ENCODE measurements at regions not wholly inside any gene's neighbourhood (a gene's known extent, or its start where the extent isn't known, plus 50 kb on each side); places are given as distances from the start of the nearest gene placed in this dataset.

GRCh38 chr1:193727850-193728249 is 541.4 kb upstream of the B3GALT2 start:
- no peak for TF ChIP-seq ZFX (IDR thresholded peaks at IDR 0.05; ENCODE audit: borderline replicate concordance)
- no peak for TF ChIP-seq CTCF (IDR thresholded peaks at IDR 0.05)

Measured in 22Rv1 (cell line).